K562 (cell line): ENCODE measurements at regions not wholly inside any gene's neighbourhood (a gene's known extent, or its start where the extent isn't known, plus 50 kb on each side); places are given as distances from the start of the nearest gene placed in this dataset.
"Not testable (repeated sequence)": the region's sequence is repeated elsewhere in the genome, so short reads cannot be mapped to it uniquely, and the experiment has no call there.

Experiments
- ATAC-seq: fragments of 200-7000 bp; cut with Tn5 transposase; 3 replicates; pipeline ENCODE4 v1.9.1; 2020; ENCODE audit warnings: moderate library complexity
- BruUV-seq: library from RNA; stranded (reverse); fragments of 400-500 nt; replicated peaks from 2 replicates; lab custom pipeline; 2021; lab: Mats Ljungman, UMichigan
- CTCF ChIA-PET: fragments of 300-600 bp; formaldehyde crosslinking; extraction: SDS; loops from one replicate; lab custom pipeline; 2021; ENCODE audit warnings: low intra/inter-chr PET ratio; lab: Yijun Ruan, JAX
- POLR2A ChIA-PET: fragments of 300-600, 350-650 bp; sonication (Branson Sonifier 250); formaldehyde crosslinking; extraction: SDS; loops from one replicate; lab custom pipeline; 2021; ENCODE audit warnings: antibody characterized with exemption, inconsistent platforms; lab: Yijun Ruan, JAX
- DNase-seq, 4 experiments: peaks; one replicate each; pipeline versions ENCODE4 v3.0.0 to v3.0.0-alpha.2; 2011 to 2018; ENCODE audit warnings: low spot score in 3 of 4, mixed read lengths in 3 of 4; ENCODE audit errors: extremely low read depth in 1 of 4
- FAIRE-seq: peaks from 2 replicates; lab custom pipeline; 2011; peaks lifted over from hg19 to GRCh38; lab: Jason Lieb, UNC
- H2AFZ ChIP-seq: 2 replicates; pipeline ENCODE4 v1.6.0; 2011; ENCODE audit warnings: low read depth, low read length, control low read depth, inconsistent platforms
- H3K27ac ChIP-seq: fragments of 200-600 bp; 3 replicates; pipeline ENCODE4 v1.8.0; 2011; ENCODE audit warnings: low read depth, mild to moderate bottlenecking, control low read depth, inconsistent platforms, low read length, moderate library complexity, mixed read lengths; ENCODE audit errors: extremely low read depth
- H3K27me3 ChIP-seq, 2 experiments: fragments of 300-600 bp in 1 of 2; 2 replicates in 1 of 2; 3 replicates in 1 of 2; pipeline versions ENCODE4 v1.6.0 to v1.8.0; 2011; ENCODE audit warnings: inconsistent platforms in 2 of 2, low read length in 2 of 2, mild to moderate bottlenecking in 1 of 2, mixed read lengths in 1 of 2, moderate library complexity in 1 of 2; ENCODE audit not compliant: control insufficient read depth in 2 of 2, insufficient read depth in 2 of 2
- H3K36me3 ChIP-seq: fragments of 300-600 bp; 3 replicates; pipeline ENCODE4 v1.8.0; 2011; ENCODE audit warnings: mild to moderate bottlenecking, low read length, inconsistent platforms; ENCODE audit not compliant: control insufficient read depth, insufficient read depth
- H3K4me1 ChIP-seq, 2 experiments: fragments of 200-600 bp in 1 of 2; replicated peaks in 1 of 2; 2 replicates in 1 of 2; 3 replicates in 1 of 2; pipeline versions ENCODE4 v1.5.1 to v1.8.0; 2011; ENCODE audit warnings: inconsistent platforms in 2 of 2, low read length in 2 of 2, mild to moderate bottlenecking in 1 of 2, mixed read lengths in 1 of 2, moderate library complexity in 1 of 2; ENCODE audit not compliant: control insufficient read depth in 2 of 2, insufficient read depth in 2 of 2
- H3K4me2 ChIP-seq: 2 replicates; pipeline ENCODE4 v1.6.1; 2011; ENCODE audit warnings: low read length, control low read depth, inconsistent platforms, mixed read lengths; ENCODE audit not compliant: insufficient read depth
- H3K4me3 ChIP-seq: fragments of 200-600 bp; sonication (generic), shearing (Covaris generic); 2 replicates; pipeline ENCODE4 v1.5.1; 2016; ENCODE audit warnings: control low read depth, inconsistent platforms
- H3K79me2 ChIP-seq: fragments of 200-600 bp; 3 replicates; pipeline ENCODE4 v1.8.0; 2011; ENCODE audit warnings: low read length, inconsistent platforms; ENCODE audit not compliant: control insufficient read depth, insufficient read depth
- H3K9ac ChIP-seq, 2 experiments: 2 replicates each; pipeline versions ENCODE4 v1.6.0 to v1.6.1; 2011; ENCODE audit warnings: low read depth in 2 of 2, low read length in 2 of 2, control low read depth in 1 of 2, inconsistent platforms in 1 of 2, mild to moderate bottlenecking in 1 of 2, mixed read lengths in 1 of 2; ENCODE audit not compliant: insufficient read depth in 1 of 2
- H3K9me1 ChIP-seq: one replicate; pipeline ENCODE4 v1.6.0; 2011; ENCODE audit warnings: inconsistent platforms, mild to moderate bottlenecking, low read length, moderate library complexity; ENCODE audit not compliant: control insufficient read depth, insufficient read depth
- H3K9me3 ChIP-seq: replicated peaks from 2 replicates; pipeline ENCODE4 v1.5.1; 2011; ENCODE audit warnings: low read depth, low read length, inconsistent platforms; ENCODE audit not compliant: control insufficient read depth, insufficient read depth
- H4K20me1 ChIP-seq: replicated peaks from 2 replicates; pipeline ENCODE4 v1.6.1; 2011; ENCODE audit warnings: low read length, inconsistent platforms, mixed read lengths; ENCODE audit not compliant: control insufficient read depth, insufficient read depth
- ARNT ChIP-seq, 2 experiments: fragments of 450-650 bp; IDR thresholded peaks; 2 replicates each; pipeline ENCODE4 v1.6.1; 2016; ENCODE audit warnings: mild to moderate bottlenecking in 1 of 2
- ATF3 ChIP-seq, 2 experiments: fragments of 450-650 bp in 1 of 2; sonication (generic) in 1 of 2; formaldehyde crosslinking in 1 of 2; IDR thresholded peaks in 1 of 2; conservative IDR thresholded peaks in 1 of 2; 2 replicates each; pipeline versions ENCODE4 v1.6.1 to v1.8.1; 2016 to 2023; ENCODE audit warnings: mild to moderate bottlenecking in 2 of 2, moderate library complexity in 2 of 2, inconsistent platforms in 1 of 2, missing genetic modification reagents in 1 of 2
- CEBPB ChIP-seq: fragments of 450-650 bp; IDR thresholded peaks from 2 replicates; pipeline ENCODE4 v1.6.1; 2016; ENCODE audit warnings: missing genetic modification characterization, missing compliant biosample characterization
- CEBPG ChIP-seq, 3 experiments: fragments of 200-800 bp in 1 of 3; sonication (Bioruptor generic) in 1 of 3; sonication (generic) in 1 of 3; formaldehyde crosslinking in 1 of 3; IDR thresholded peaks in 2 of 3; conservative IDR thresholded peaks in 1 of 3; 2 replicates each; pipeline versions ENCODE4 v1.6.1 to v1.8.0; 2016 to 2022; ENCODE audit warnings: missing compliant biosample characterization in 2 of 3, missing genetic modification characterization in 2 of 3, mild to moderate bottlenecking in 1 of 3, missing genetic modification reagents in 1 of 3
- IRF9 ChIP-seq: fragments of 450-650 bp; IDR thresholded peaks from 2 replicates; pipeline ENCODE4 v1.6.1; 2016; ENCODE audit warnings: missing biosample characterization, missing genetic modification characterization
- LARP7 ChIP-seq: fragments of 450-650 bp; IDR thresholded peaks from 2 replicates; pipeline ENCODE4 v1.6.1; 2016
- PHTF2 ChIP-seq: fragments of 250-450 bp; sonication (Bioruptor Pico); IDR thresholded peaks from 2 replicates; pipeline ENCODE4 v1.5.0; 2021; ENCODE audit warnings: mild to moderate bottlenecking
- ZBTB2 ChIP-seq: fragments of 450-650 bp; IDR thresholded peaks from 2 replicates; pipeline ENCODE4 v1.6.1; 2016; ENCODE audit warnings: antibody characterized with exemption
- ZNF316 ChIP-seq: fragments of 450-650 bp; IDR thresholded peaks from 2 replicates; pipeline ENCODE4 v1.6.1; 2016
- ZNF512 ChIP-seq: IDR thresholded peaks from 2 replicates; pipeline ENCODE4 v1.6.1; 2016; ENCODE audit warnings: missing genetic modification characterization, missing compliant biosample characterization
- WGBS: fragments of 100-300 bp; shearing (Covaris generic); methylation state at CpG from one replicate; pipeline ENCODE4 v1.1.6; 2016; ENCODE audit warnings: low coverage, mixed read lengths; ENCODE audit not compliant: insufficient coverage; ENCODE audit errors: missing lambda C conversion rate; 5-methylcytosine and 5-hydroxymethylcytosine counted together
- in situ Hi-C: fragments of 300-500 bp; cut with MboI; formaldehyde crosslinking; loops from 4 replicates; pipeline ENCODE4 v1.15.0; 2018; ENCODE audit warnings: inconsistent platforms, mixed read lengths
- intact Hi-C: fragments of 100-400 bp; cut with micrococcal nuclease; formaldehyde crosslinking; loops from 2 replicates; pipeline ENCODE4 v1.14.2; 2022
- TF ChIP-seq, protein P1 (sequence below): fragments of 450-650 bp; IDR thresholded peaks from 2 replicates; pipeline ENCODE4 v1.6.1; 2016; ENCODE audit warnings: borderline replicate concordance

- POLR2A ChIA-PET; H2AFZ ChIP-seq; H3K4me1 ChIP-seq; H3K79me2 ChIP-seq; intact Hi-C loops; DNase-seq; H4K20me1 ChIP-seq; H3K27ac ChIP-seq; FAIRE-seq; H3K9me1 ChIP-seq; H3K4me3 ChIP-seq; BruUV-seq; H3K9ac ChIP-seq; ATAC-seq; H3K4me2 ChIP-seq; H3K36me3 ChIP-seq; H3K27me3 ChIP-seq; in situ Hi-C loops; H3K9me3 ChIP-seq; TF ChIP-seq CEBPG (CRISPR knock-in tag; IDR thresholded peaks at IDR 0.05); ATF3 (CRISPR knock-in tag; conservative IDR thresholded peaks at IDR 0.05): not testable (repeated sequence)
- WGBS, result 2% methylated on average over 3 of the region's 3 CpGs
- CTCF ChIA-PET, result interaction anchor here (0.6 kb wide), 1 partner anchor 411 kb away, joined by 3 read pairs; no protein-coding TSS in a partner anchor
- 0 out of 2 replicates have a peak, but pooled peaks have one; percentile 49 for TF ChIP-seq IRF9 (tag)
- 0 out of 4 replicates have a peak, but pooled peaks of 1 of the 2 experiments have one; percentile 29 for TF ChIP-seq ARNT (IDR thresholded peaks at IDR 0.05)
- TF ChIP-seq, protein P1, sequence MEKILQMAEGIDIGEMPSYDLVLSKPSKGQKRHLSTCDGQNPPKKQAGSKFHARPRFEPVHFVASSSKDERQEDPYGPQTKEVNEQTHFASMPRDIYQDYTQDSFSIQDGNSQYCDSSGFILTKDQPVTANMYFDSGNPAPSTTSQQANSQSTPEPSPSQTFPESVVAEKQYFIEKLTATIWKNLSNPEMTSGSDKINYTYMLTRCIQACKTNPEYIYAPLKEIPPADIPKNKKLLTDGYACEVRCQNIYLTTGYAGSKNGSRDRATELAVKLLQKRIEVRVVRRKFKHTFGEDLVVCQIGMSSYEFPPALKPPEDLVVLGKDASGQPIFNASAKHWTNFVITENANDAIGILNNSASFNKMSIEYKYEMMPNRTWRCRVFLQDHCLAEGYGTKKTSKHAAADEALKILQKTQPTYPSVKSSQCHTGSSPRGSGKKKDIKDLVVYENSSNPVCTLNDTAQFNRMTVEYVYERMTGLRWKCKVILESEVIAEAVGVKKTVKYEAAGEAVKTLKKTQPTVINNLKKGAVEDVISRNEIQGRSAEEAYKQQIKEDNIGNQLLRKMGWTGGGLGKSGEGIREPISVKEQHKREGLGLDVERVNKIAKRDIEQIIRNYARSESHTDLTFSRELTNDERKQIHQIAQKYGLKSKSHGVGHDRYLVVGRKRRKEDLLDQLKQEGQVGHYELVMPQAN, result peak; percentile 58
- peak; percentile 90; the same call in 1 of the 2 replicates for TF ChIP-seq LARP7
- TF ChIP-seq ZNF316, result peak; percentile 52
- peak; percentile 35; the same call in 1 of the 2 replicates for TF ChIP-seq ZNF512 (tag)
- peak; percentile 58 for TF ChIP-seq ZBTB2
- TF ChIP-seq CEBPG (tag; conservative IDR thresholded peaks at IDR 0.05 in 1 of 2, IDR thresholded peaks at IDR 0.05 in 1 of 2), result peak in 1 of 2 experiments; percentile 68; a peak in 3 of 4 replicates
- TF ChIP-seq ATF3 (IDR thresholded peaks at IDR 0.05), result peak; percentile 40
- peak; percentile 80 for TF ChIP-seq CEBPB (tag)
- 0 out of 2 replicates have a peak, but pooled peaks have one; percentile 50 for TF ChIP-seq PHTF2 (CRISPR knock-in tag)
Measured at GRCh38 chr22:16534408-16535206, 58.0 kb downstream of the CCT8L2 start.
